ENCODE measurements at regions not wholly inside any gene's neighbourhood (a gene's known extent, or its start where the extent isn't known, plus 50 kb on each side); places are given as distances from the start of the nearest gene placed in this dataset.

- TF ChIP-seq CTCF (IDR thresholded peaks at IDR 0.05 in 8 of 11, conservative IDR thresholded peaks at IDR 0.05 in 3 of 11) = no peak
- TF ChIP-seq POLR2A (IDR thresholded peaks at IDR 0.05) = no peak
These were observed 170.7 kb downstream of the HHIP start for GRCh38 chr4:144816668-144817067.

Data from spleen (tissue), 7 donors.